ENCODE measurements at regions not wholly inside any gene's neighbourhood (a gene's known extent, or its start where the extent isn't known, plus 50 kb on each side); places are given as distances from the start of the nearest gene placed in this dataset.

- TF ChIP-seq, protein P1, sequence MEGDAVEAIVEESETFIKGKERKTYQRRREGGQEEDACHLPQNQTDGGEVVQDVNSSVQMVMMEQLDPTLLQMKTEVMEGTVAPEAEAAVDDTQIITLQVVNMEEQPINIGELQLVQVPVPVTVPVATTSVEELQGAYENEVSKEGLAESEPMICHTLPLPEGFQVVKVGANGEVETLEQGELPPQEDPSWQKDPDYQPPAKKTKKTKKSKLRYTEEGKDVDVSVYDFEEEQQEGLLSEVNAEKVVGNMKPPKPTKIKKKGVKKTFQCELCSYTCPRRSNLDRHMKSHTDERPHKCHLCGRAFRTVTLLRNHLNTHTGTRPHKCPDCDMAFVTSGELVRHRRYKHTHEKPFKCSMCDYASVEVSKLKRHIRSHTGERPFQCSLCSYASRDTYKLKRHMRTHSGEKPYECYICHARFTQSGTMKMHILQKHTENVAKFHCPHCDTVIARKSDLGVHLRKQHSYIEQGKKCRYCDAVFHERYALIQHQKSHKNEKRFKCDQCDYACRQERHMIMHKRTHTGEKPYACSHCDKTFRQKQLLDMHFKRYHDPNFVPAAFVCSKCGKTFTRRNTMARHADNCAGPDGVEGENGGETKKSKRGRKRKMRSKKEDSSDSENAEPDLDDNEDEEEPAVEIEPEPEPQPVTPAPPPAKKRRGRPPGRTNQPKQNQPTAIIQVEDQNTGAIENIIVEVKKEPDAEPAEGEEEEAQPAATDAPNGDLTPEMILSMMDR (IDR thresholded peaks at IDR 0.05): no peak
- TF ChIP-seq POLR2A (IDR thresholded peaks at IDR 0.05): no peak
Observed at GRCh38 chr3:21269882-21270281, 481.1 kb downstream of the ZNF385D start.
